ENCODE measurements at regions not wholly inside any gene's neighbourhood (a gene's known extent, or its start where the extent isn't known, plus 50 kb on each side); places are given as distances from the start of the nearest gene placed in this dataset.

GRCh38 chr13:84080748-84081530, 198.7 kb upstream of the SLITRK1 start:
- Histone ChIP-seq H3K4me1 (no peaks in the 10 kb centered on the region), H3K27ac (no peak overlapping the region), H3K36me3 (no peaks in the 10 kb centered on the region), H3K4me3 (no peak overlapping the region), H3K9me3 (no peaks in the 10 kb centered on the region), H3K27me3 (ENCODE audit: low read depth) (no peaks in the 10 kb centered on the region)
- TF ChIP-seq CTCF (IDR thresholded peaks at IDR 0.05) = no peak
- no peak for ATAC-seq
- intact Hi-C loops (cut with DNase I) = no loop called here
- DNase-seq = no peak

- no peak overlapping the region for H3K4me3 ChIP-seq
- H3K27me3 ChIP-seq (ENCODE audit: low read depth) = no peaks in the 10 kb centered on the region
- DNase-seq = no peak
- no peaks in the 10 kb centered on the region for H3K9me3 ChIP-seq
- no peaks in the 10 kb centered on the region for H3K4me1 ChIP-seq
- H3K27ac ChIP-seq = no peak overlapping the region
- no peaks in the 10 kb centered on the region for H3K36me3 ChIP-seq
- ATAC-seq = no peak
- intact Hi-C loops (cut with DNase I) = no loop called here
- TF ChIP-seq CTCF (IDR thresholded peaks at IDR 0.05) = no peak
These were observed 195.0 kb upstream of the SLITRK1 start for GRCh38 chr13:84077271-84077670.

GRCh38 chr13:84076280-84076679, 194.0 kb upstream of the SLITRK1 start:
- ATAC-seq (no peak), DNase-seq (no peak)
- Histone ChIP-seq H3K4me1 (no peaks in the 10 kb centered on the region), H3K27me3 (ENCODE audit: low read depth) (no peaks in the 10 kb centered on the region), H3K9me3 (no peaks in the 10 kb centered on the region), H3K27ac (no peak overlapping the region), H3K4me3 (no peak overlapping the region), H3K36me3 (no peaks in the 10 kb centered on the region)
- intact Hi-C loops (cut with DNase I) = no loop called here
- no peak for TF ChIP-seq CTCF (IDR thresholded peaks at IDR 0.05)

- Histone ChIP-seq H3K27ac (no peak overlapping the region), H3K27me3 (ENCODE audit: low read depth) (no peaks in the 10 kb centered on the region), H3K36me3 (no peaks in the 10 kb centered on the region), H3K4me1 (no peaks in the 10 kb centered on the region), H3K9me3 (no peaks in the 10 kb centered on the region), H3K4me3 (no peak overlapping the region)
- DNase-seq (no peak), ATAC-seq (no peak)
- intact Hi-C loops (cut with DNase I) = no loop called here
- TF ChIP-seq CTCF (IDR thresholded peaks at IDR 0.05) = no peak
These were observed 168.3 kb upstream of the SLITRK1 start for GRCh38 chr13:84050536-84050935.

- Histone ChIP-seq H3K4me1 (no peaks in the 10 kb centered on the region), H3K36me3 (no peaks in the 10 kb centered on the region), H3K4me3 (no peak overlapping the region), H3K9me3 (no peaks in the 10 kb centered on the region), H3K27ac (no peak overlapping the region), H3K27me3 (ENCODE audit: low read depth) (no peaks in the 10 kb centered on the region)
- no peak for DNase-seq
- no peak for ATAC-seq
- intact Hi-C loops (cut with DNase I) = no loop called here
- TF ChIP-seq CTCF (IDR thresholded peaks at IDR 0.05) = no peak
These were observed 167.4 kb upstream of the SLITRK1 start for GRCh38 chr13:84049443-84050219.
